Astrocyte (in vitro differentiated cells and primary cell): ENCODE measurements at regions not wholly inside any gene's neighbourhood (a gene's known extent, or its start where the extent isn't known, plus 50 kb on each side); places are given as distances from the start of the nearest gene placed in this dataset.
"Not testable (repeated sequence)": the region's sequence is repeated elsewhere in the genome, so short reads cannot be mapped to it uniquely, and the experiment has no call there.

Experiments
- EZH2 ChIP-seq: IDR thresholded peaks from 2 replicates; pipeline ENCODE4 v1.6.1; 2012; ENCODE audit warnings: mild to moderate bottlenecking, low read length, inconsistent platforms; ENCODE audit not compliant: insufficient read depth
- TF ChIP-seq, protein P1 (sequence below): IDR thresholded peaks from 2 replicates; pipeline ENCODE4 v1.5.1; 2011; ENCODE audit warnings: low read depth, mild to moderate bottlenecking, inconsistent platforms, low read length, moderate library complexity; ENCODE audit not compliant: insufficient read depth

DNA sequence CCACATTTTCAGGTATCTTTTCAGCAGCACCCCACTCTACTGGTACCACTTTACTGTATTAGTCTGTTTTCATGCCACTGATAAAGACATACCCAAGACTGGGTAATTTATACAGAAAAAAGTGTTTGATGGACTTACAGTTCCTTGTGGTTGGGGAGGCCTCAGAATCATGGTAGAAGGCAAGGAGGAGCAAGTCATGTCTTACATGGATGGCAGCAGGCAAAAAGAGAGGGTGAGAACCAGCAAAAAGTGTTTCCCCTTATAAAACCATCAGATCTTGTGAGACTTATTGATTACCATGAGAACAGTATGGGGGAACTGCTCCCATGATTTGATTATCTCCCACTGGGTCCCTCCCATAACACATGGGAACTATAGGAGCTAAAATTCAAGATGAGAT lies 685.9 kb downstream of the NYAP2 start:
- TF ChIP-seq, protein P1, sequence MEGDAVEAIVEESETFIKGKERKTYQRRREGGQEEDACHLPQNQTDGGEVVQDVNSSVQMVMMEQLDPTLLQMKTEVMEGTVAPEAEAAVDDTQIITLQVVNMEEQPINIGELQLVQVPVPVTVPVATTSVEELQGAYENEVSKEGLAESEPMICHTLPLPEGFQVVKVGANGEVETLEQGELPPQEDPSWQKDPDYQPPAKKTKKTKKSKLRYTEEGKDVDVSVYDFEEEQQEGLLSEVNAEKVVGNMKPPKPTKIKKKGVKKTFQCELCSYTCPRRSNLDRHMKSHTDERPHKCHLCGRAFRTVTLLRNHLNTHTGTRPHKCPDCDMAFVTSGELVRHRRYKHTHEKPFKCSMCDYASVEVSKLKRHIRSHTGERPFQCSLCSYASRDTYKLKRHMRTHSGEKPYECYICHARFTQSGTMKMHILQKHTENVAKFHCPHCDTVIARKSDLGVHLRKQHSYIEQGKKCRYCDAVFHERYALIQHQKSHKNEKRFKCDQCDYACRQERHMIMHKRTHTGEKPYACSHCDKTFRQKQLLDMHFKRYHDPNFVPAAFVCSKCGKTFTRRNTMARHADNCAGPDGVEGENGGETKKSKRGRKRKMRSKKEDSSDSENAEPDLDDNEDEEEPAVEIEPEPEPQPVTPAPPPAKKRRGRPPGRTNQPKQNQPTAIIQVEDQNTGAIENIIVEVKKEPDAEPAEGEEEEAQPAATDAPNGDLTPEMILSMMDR = not testable (repeated sequence)
- TF ChIP-seq EZH2 = not testable (repeated sequence)
